ENCODE measurements at regions not wholly inside any gene's neighbourhood (a gene's known extent, or its start where the extent isn't known, plus 50 kb on each side); places are given as distances from the start of the nearest gene placed in this dataset.
"Not testable (repeated sequence)": the region's sequence is repeated elsewhere in the genome, so short reads cannot be mapped to it uniquely, and the experiment has no call there.

GRCh38 chr12:87427770-87428169 lies 601.4 kb downstream of the C12orf50 start:
- Histone ChIP-seq H3K9me3 (ENCODE audit: control insufficient read depth in 2 of 2, low read length in 2 of 2) (no peaks in the 10 kb centered on the region), H3K27ac (ENCODE audit: low read length) (no peak overlapping the region), H3K9ac (ENCODE audit: low read length in 2 of 2) (no peak overlapping the region), H3K27me3 (ENCODE audit: control insufficient read depth in 1 of 2, insufficient read depth in 2 of 2, low read length in 2 of 2) (no peaks in the 10 kb centered on the region), H3K4me1 (ENCODE audit: control insufficient read depth, insufficient read depth, low read length) (no peaks in the 10 kb centered on the region), H3K36me3 (ENCODE audit: control insufficient read depth in 2 of 2, insufficient read depth in 2 of 2, low read length in 2 of 2) (no peaks in the 10 kb centered on the region), H3K4me3 (ENCODE audit: low read length in 2 of 2) (no peak overlapping the region)

GRCh38 chr12:87425942-87426554 lies 603.2 kb downstream of the C12orf50 start:
- H3K36me3 ChIP-seq (ENCODE audit: control insufficient read depth in 2 of 2, insufficient read depth in 2 of 2, low read length in 2 of 2) = no peaks in the 10 kb centered on the region
- H3K27ac ChIP-seq (ENCODE audit: low read length) = no peak overlapping the region
- H3K4me1 ChIP-seq (ENCODE audit: control insufficient read depth, insufficient read depth, low read length) = no peaks in the 10 kb centered on the region
- H3K4me3 ChIP-seq (ENCODE audit: low read length in 2 of 2) = no peak overlapping the region
- no peak overlapping the region for H3K9ac ChIP-seq (ENCODE audit: low read length in 2 of 2)
- no peaks in the 10 kb centered on the region for H3K27me3 ChIP-seq (ENCODE audit: control insufficient read depth in 1 of 2, insufficient read depth in 2 of 2, low read length in 2 of 2)
- H3K9me3 ChIP-seq (ENCODE audit: control insufficient read depth in 2 of 2, low read length in 2 of 2) = no peaks in the 10 kb centered on the region

- H3K9me3 ChIP-seq (ENCODE audit: control insufficient read depth in 2 of 2, low read length in 2 of 2); H3K9ac ChIP-seq (ENCODE audit: low read length in 2 of 2); H3K4me1 ChIP-seq (ENCODE audit: control insufficient read depth, insufficient read depth, low read length); H3K27ac ChIP-seq (ENCODE audit: low read length); H3K27me3 ChIP-seq (ENCODE audit: control insufficient read depth in 1 of 2, insufficient read depth in 2 of 2, low read length in 2 of 2); H3K4me3 ChIP-seq (ENCODE audit: low read length in 2 of 2); H3K36me3 ChIP-seq (ENCODE audit: control insufficient read depth in 2 of 2, insufficient read depth in 2 of 2, low read length in 2 of 2): not testable (repeated sequence)
These were observed 608.0 kb downstream of the C12orf50 start for GRCh38 chr12:87421233-87421632.

- no peaks in the 10 kb centered on the region for H3K9me3 ChIP-seq (ENCODE audit: control insufficient read depth in 2 of 2, low read length in 2 of 2)
- no peak overlapping the region for H3K27ac ChIP-seq (ENCODE audit: low read length)
- H3K36me3 ChIP-seq (ENCODE audit: control insufficient read depth in 2 of 2, insufficient read depth in 2 of 2, low read length in 2 of 2) = no peaks in the 10 kb centered on the region
- H3K9ac ChIP-seq (ENCODE audit: low read length in 2 of 2) = no peak overlapping the region
- H3K4me1 ChIP-seq (ENCODE audit: control insufficient read depth, insufficient read depth, low read length) = no peaks in the 10 kb centered on the region
- no peak overlapping the region for H3K4me3 ChIP-seq (ENCODE audit: low read length in 2 of 2)
- no peaks in the 10 kb centered on the region for H3K27me3 ChIP-seq (ENCODE audit: control insufficient read depth in 1 of 2, insufficient read depth in 2 of 2, low read length in 2 of 2)
These were observed 615.4 kb downstream of the C12orf50 start for GRCh38 chr12:87413784-87414183.

GRCh38 chr12:87406926-87407325 lies 622.3 kb downstream of the C12orf50 start:
- H3K4me3 ChIP-seq (ENCODE audit: low read length in 2 of 2) = no peak overlapping the region
- no peaks in the 10 kb centered on the region for H3K9me3 ChIP-seq (ENCODE audit: control insufficient read depth in 2 of 2, low read length in 2 of 2)
- no peaks in the 10 kb centered on the region for H3K27me3 ChIP-seq (ENCODE audit: control insufficient read depth in 1 of 2, insufficient read depth in 2 of 2, low read length in 2 of 2)
- no peak overlapping the region for H3K9ac ChIP-seq (ENCODE audit: low read length in 2 of 2)
- no peak overlapping the region for H3K27ac ChIP-seq (ENCODE audit: low read length)
- no peaks in the 10 kb centered on the region for H3K36me3 ChIP-seq (ENCODE audit: control insufficient read depth in 2 of 2, insufficient read depth in 2 of 2, low read length in 2 of 2)
- no peaks in the 10 kb centered on the region for H3K4me1 ChIP-seq (ENCODE audit: control insufficient read depth, insufficient read depth, low read length)

GRCh38 chr12:87405918-87406317 lies 623.3 kb downstream of the C12orf50 start:
- Histone ChIP-seq H3K27ac (ENCODE audit: low read length) (no peak overlapping the region), H3K4me3 (ENCODE audit: low read length in 2 of 2) (no peak overlapping the region), H3K36me3 (ENCODE audit: control insufficient read depth in 2 of 2, insufficient read depth in 2 of 2, low read length in 2 of 2) (no peaks in the 10 kb centered on the region), H3K9ac (ENCODE audit: low read length in 2 of 2) (no peak overlapping the region), H3K27me3 (ENCODE audit: control insufficient read depth in 1 of 2, insufficient read depth in 2 of 2, low read length in 2 of 2) (no peaks in the 10 kb centered on the region), H3K4me1 (ENCODE audit: control insufficient read depth, insufficient read depth, low read length) (no peaks in the 10 kb centered on the region), H3K9me3 (ENCODE audit: control insufficient read depth in 2 of 2, low read length in 2 of 2) (no peaks in the 10 kb centered on the region)

- not testable (repeated sequence) for H3K9ac ChIP-seq (ENCODE audit: low read length in 2 of 2); H3K4me3 ChIP-seq (ENCODE audit: low read length in 2 of 2); H3K27me3 ChIP-seq (ENCODE audit: control insufficient read depth in 1 of 2, insufficient read depth in 2 of 2, low read length in 2 of 2); H3K27ac ChIP-seq (ENCODE audit: low read length); H3K4me1 ChIP-seq (ENCODE audit: control insufficient read depth, insufficient read depth, low read length); H3K9me3 ChIP-seq (ENCODE audit: control insufficient read depth in 2 of 2, low read length in 2 of 2); H3K36me3 ChIP-seq (ENCODE audit: control insufficient read depth in 2 of 2, insufficient read depth in 2 of 2, low read length in 2 of 2)
These were observed 635.0 kb downstream of the C12orf50 start for GRCh38 chr12:87394168-87394567.

GRCh38 chr12:87388376-87388775 lies 640.8 kb downstream of the C12orf50 start:
- Histone ChIP-seq H3K4me1 (ENCODE audit: control insufficient read depth, insufficient read depth, low read length) (no peaks in the 10 kb centered on the region), H3K4me3 (ENCODE audit: low read length in 2 of 2) (no peak overlapping the region), H3K9ac (ENCODE audit: low read length in 2 of 2) (no peak overlapping the region), H3K9me3 (ENCODE audit: control insufficient read depth in 2 of 2, low read length in 2 of 2) (no peaks in the 10 kb centered on the region), H3K27ac (ENCODE audit: low read length) (no peak overlapping the region), H3K27me3 (ENCODE audit: control insufficient read depth in 1 of 2, insufficient read depth in 2 of 2, low read length in 2 of 2) (no peaks in the 10 kb centered on the region), H3K36me3 (ENCODE audit: control insufficient read depth in 2 of 2, insufficient read depth in 2 of 2, low read length in 2 of 2) (no peaks in the 10 kb centered on the region)

- no peak overlapping the region for H3K9ac ChIP-seq (ENCODE audit: low read length in 2 of 2)
- H3K9me3 ChIP-seq (ENCODE audit: control insufficient read depth in 2 of 2, low read length in 2 of 2) = no peaks in the 10 kb centered on the region
- no peak overlapping the region for H3K27ac ChIP-seq (ENCODE audit: low read length)
- no peaks in the 10 kb centered on the region for H3K4me1 ChIP-seq (ENCODE audit: control insufficient read depth, insufficient read depth, low read length)
- H3K36me3 ChIP-seq (ENCODE audit: control insufficient read depth in 2 of 2, insufficient read depth in 2 of 2, low read length in 2 of 2) = no peaks in the 10 kb centered on the region
- H3K27me3 ChIP-seq (ENCODE audit: control insufficient read depth in 1 of 2, insufficient read depth in 2 of 2, low read length in 2 of 2) = no peaks in the 10 kb centered on the region
- no peak overlapping the region for H3K4me3 ChIP-seq (ENCODE audit: low read length in 2 of 2)
These were observed 643.9 kb downstream of the C12orf50 start for GRCh38 chr12:87385322-87385721.

GRCh38 chr12:87384226-87384625 lies 645.0 kb downstream of the C12orf50 start:
- Histone ChIP-seq H3K27me3 (ENCODE audit: control insufficient read depth in 1 of 2, insufficient read depth in 2 of 2, low read length in 2 of 2) (no peaks in the 10 kb centered on the region), H3K9me3 (ENCODE audit: control insufficient read depth in 2 of 2, low read length in 2 of 2) (no peaks in the 10 kb centered on the region), H3K4me3 (ENCODE audit: low read length in 2 of 2) (no peak overlapping the region), H3K36me3 (ENCODE audit: control insufficient read depth in 2 of 2, insufficient read depth in 2 of 2, low read length in 2 of 2) (no peaks in the 10 kb centered on the region), H3K9ac (ENCODE audit: low read length in 2 of 2) (no peak overlapping the region), H3K27ac (ENCODE audit: low read length) (no peak overlapping the region), H3K4me1 (ENCODE audit: control insufficient read depth, insufficient read depth, low read length) (no peaks in the 10 kb centered on the region)

- H3K36me3 ChIP-seq (ENCODE audit: control insufficient read depth in 2 of 2, insufficient read depth in 2 of 2, low read length in 2 of 2) = no peaks in the 10 kb centered on the region
- no peak overlapping the region for H3K4me3 ChIP-seq (ENCODE audit: low read length in 2 of 2)
- H3K9ac ChIP-seq (ENCODE audit: low read length in 2 of 2) = no peak overlapping the region
- no peak overlapping the region for H3K27ac ChIP-seq (ENCODE audit: low read length)
- H3K27me3 ChIP-seq (ENCODE audit: control insufficient read depth in 1 of 2, insufficient read depth in 2 of 2, low read length in 2 of 2) = no peaks in the 10 kb centered on the region
- no peaks in the 10 kb centered on the region for H3K4me1 ChIP-seq (ENCODE audit: control insufficient read depth, insufficient read depth, low read length)
- H3K9me3 ChIP-seq (ENCODE audit: control insufficient read depth in 2 of 2, low read length in 2 of 2) = no peaks in the 10 kb centered on the region
These were observed 645.5 kb downstream of the C12orf50 start for GRCh38 chr12:87383680-87384079.

Data from stomach smooth muscle (tissue), 2 donors.